GM12892 (cell line): ENCODE measurements at regions not wholly inside any gene's neighbourhood (a gene's known extent, or its start where the extent isn't known, plus 50 kb on each side); places are given as distances from the start of the nearest gene placed in this dataset.

Experiments used
- DNase-seq: peaks from one replicate; pipeline ENCODE4 v3.0.0; 2011; ENCODE audit not compliant: insufficient read length
- FAIRE-seq: peaks from 2 replicates; lab custom pipeline; 2011; peaks lifted over from hg19 to GRCh38; lab: Jason Lieb, UNC
- POLR2A ChIP-seq: IDR thresholded peaks from 2 replicates; pipeline ENCODE4 v1.6.1; 2011; ENCODE audit warnings: low read depth, low read length, control low read depth
- POLR2AphosphoS5 ChIP-seq: IDR thresholded peaks from 2 replicates; pipeline ENCODE4 v1.6.1; 2011; ENCODE audit warnings: low read depth, low read length, control low read depth
- TAF1 ChIP-seq: IDR thresholded peaks from 2 replicates; pipeline ENCODE4 v1.6.1; 2011; ENCODE audit warnings: low read depth, mild to moderate bottlenecking, control low read depth, low read length, borderline replicate concordance

GRCh38 chr19:28475525-28475924, 737.4 kb downstream of the UQCRFS1 start:
- no peak for DNase-seq
- FAIRE-seq, result no peak

DNA sequence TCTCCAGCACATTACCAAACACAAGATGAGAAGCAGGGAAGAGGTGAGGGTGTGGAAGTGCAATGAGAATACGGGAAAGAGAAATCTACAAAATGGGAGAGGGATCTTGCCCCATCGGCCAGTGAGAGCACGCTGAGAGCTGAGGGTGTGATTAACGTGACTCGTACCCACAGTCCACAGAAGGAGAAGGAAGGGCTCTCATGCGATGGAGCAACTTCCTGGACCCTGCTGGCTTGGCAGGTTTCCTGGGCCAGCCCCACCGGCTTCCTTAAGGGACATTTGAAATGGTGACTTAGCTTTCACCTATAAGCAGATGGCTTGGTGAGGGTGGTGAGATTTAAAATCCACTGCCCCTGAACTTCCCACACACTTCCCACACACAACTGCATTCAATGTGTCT, 740.1 kb downstream of the UQCRFS1 start:
- DNase-seq (no peak), FAIRE-seq (no peak)
- TF ChIP-seq POLR2AphosphoS5, result no peak

More at GRCh38 chr19:28475525-28475924, 737.4 kb downstream of the UQCRFS1 start:
- no peak for TF ChIP-seq POLR2AphosphoS5

DNA sequence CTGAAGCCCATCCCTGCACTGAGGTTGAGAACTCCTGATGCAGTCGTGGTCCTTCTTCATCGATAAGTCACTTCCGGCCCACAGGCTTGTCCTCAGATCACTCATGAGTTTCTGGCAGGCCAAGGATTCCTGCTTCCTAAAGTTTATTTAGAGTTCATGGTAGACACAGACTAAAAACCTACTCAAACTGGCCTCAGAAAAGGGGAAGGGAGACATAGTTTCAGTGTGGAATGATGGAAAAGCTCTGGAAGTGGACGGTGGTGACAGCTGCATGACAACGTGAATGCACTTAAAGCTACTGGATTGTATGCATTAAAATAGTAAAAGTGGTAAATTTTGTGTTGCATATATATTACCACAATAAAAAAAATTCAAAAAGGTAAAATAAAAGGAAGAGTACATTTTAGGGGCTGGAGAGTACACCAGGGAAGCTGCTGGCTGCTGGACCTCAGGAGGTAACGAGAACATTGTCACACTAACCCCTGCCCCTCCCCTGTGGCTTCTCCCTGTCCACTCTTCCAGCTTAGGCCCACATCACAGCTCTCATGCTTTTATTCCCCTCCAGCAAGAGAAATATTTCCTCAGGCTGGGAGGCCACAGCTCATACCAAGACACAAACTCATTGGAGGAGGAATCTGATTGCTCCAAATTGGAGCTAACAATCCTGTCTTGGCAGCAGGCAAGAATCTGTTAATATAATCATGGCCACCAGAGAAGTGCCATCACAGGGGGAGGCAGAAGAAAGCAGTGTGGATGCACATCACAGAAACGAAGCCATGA, 741.0 kb downstream of the UQCRFS1 start:
- FAIRE-seq (no peak), DNase-seq (no peak)
- TF ChIP-seq TAF1, result no peak
- no peak for TF ChIP-seq POLR2A
- TF ChIP-seq POLR2AphosphoS5, result no peak

DNA sequence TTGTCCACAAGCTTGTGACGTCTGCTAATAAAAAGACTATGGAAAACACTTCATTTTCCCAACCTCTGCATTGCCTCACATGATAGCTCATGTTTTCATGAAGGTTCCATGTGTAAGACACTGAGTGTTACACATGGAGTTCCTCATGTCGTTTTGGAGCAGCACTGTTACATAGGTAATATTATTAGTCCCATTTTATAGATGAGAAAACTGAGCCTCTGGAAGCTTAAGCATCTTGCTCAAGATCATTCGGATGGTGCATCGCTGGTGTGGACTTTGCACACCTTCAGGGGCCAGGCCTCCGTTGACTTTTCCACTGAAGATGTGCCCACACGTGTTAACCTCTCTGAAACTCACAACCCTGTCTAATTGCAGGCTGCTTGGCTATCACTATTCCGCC, 743.4 kb downstream of the UQCRFS1 start:
- DNase-seq (no peak), FAIRE-seq (no peak)
- TF ChIP-seq TAF1 (no peak), POLR2A (no peak), POLR2AphosphoS5 (no peak)

GRCh38 chr19:28468701-28469459, 744.1 kb downstream of the UQCRFS1 start:
- FAIRE-seq, result no peak
- no peak for DNase-seq
- TF ChIP-seq TAF1 (no peak), POLR2AphosphoS5 (no peak), POLR2A (no peak)

DNA sequence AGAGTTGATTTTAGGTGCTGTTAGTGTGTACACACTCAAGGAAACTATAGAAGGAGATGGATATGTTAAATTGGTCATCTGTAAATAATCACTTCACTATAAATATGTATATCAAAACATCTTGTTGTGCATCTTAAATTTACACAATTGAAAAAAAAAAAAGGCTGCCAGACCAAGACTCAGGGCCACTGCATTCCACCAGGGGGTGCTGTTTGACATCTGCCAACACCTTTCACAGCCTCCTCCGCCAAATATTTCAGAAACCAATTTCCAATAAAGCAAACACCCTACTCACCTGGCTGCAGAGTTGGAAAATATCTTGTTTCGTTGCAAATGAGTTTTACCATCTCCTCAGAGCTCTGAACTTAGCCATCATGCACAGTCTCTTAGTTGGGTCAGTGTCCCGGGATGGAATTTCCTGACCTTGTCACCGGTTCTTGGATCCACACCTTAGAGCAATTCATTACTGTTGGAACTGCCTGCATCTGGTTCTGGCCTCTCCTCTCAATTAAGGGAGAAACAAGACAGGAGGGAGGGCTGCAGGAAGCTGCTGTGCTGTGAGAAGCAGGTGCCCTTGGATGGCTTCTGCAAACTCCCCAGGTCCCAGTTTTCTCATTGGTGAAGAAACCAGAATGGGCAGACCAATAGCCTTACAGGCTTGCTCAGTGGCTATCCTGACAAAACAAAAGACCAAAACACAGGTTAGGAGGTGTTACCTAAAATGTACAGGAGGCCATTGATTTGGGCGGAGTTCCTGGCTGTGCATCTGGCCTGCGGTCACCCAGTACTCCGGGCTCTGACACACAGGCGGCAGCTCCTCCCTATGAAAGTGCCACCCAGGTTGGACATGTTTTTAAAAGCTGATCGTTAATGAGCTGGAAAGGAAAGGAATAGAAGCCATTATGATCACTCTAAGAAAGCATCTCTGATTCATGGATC, 746.6 kb downstream of the UQCRFS1 start:
- TF ChIP-seq TAF1 (no peak), POLR2AphosphoS5 (no peak), POLR2A (no peak)
- DNase-seq (no peak), FAIRE-seq (no peak)

DNA sequence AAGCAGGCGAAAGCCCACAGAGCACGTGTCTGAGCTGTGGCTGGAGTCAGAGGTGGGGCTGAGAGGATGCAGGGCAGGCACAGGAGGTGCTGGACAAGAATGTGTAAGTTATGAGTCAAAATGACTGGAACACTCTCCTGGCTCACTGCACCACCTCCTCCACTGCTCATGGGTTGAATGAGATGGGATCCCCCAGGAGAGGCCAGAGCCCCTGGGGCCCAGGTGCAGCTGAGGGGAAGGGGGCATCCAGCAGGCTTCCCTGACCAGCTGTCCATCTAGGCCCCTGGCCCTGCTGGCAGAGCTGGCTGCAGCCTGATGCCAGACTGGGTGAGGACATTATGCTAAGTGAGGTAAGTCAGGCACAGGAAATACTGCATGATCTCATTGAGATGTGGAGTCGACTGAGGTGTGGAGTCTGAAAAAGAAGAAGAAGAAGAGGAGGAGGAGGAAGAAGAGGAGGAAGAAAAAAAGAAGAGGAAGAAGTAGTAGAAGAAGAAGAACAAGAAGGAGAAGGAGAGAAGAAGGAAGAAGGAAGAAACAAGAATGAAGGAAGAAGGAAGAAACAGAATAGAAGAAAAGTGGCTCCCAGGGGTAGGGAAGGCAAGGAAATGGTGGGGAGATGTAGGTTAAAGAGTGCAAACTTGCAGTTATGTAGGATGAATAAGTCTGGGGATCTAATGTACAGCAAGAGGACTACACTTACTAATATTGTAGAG, 747.4 kb downstream of the UQCRFS1 start:
- no peak for FAIRE-seq
- no peak for TF ChIP-seq TAF1
- TF ChIP-seq POLR2AphosphoS5, result no peak
- no peak for TF ChIP-seq POLR2A
- no peak for DNase-seq

- TF ChIP-seq POLR2AphosphoS5 (no peak), POLR2A (no peak), TAF1 (no peak)
- DNase-seq, result no peak
- FAIRE-seq, result no peak
These were observed 749.4 kb downstream of the UQCRFS1 start for GRCh38 chr19:28463493-28464053.

- TF ChIP-seq TAF1 (no peak), POLR2AphosphoS5 (no peak), POLR2A (no peak)
- FAIRE-seq, result no peak
- DNase-seq, result no peak
These were observed 755.3 kb downstream of the UQCRFS1 start for GRCh38 chr19:28457620-28458019.

DNA sequence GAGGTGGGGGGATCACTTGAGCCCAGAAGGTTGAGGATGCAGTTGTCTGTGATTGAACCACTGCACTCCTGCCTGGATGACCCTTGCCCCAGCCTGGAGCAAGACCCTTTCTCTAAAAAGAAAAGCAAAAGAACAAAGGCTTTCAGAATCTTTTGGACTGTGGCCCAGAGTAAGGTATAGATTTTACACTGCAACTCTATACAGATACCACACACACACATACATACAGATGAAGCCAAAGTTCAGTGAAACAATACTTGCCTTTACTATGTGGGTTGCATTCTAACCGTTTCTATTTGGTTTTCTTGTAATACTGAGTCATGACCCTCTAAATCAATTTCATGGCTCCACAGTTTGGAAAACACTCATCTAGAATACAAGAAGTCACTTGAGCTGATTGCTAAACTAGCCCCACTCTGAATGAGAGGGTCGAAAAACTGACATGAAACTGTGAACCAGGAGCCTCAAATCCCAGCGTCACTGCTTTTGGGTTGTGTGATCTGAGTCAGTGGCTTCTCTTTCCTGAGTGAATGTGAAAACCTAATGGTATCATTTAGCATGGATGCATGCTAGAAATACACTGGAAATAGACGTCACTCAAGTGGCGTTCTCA, 756.1 kb downstream of the UQCRFS1 start:
- FAIRE-seq (no peak), DNase-seq (no peak)
- TF ChIP-seq POLR2A, result no peak
- no peak for TF ChIP-seq TAF1
- TF ChIP-seq POLR2AphosphoS5, result no peak

- no peak for DNase-seq
- TF ChIP-seq POLR2AphosphoS5 (no peak), TAF1 (no peak), POLR2A (no peak)
- FAIRE-seq, result no peak
These were observed 756.7 kb downstream of the UQCRFS1 start for GRCh38 chr19:28456252-28456651.
